H7 (cell line): ENCODE measurements at regions not wholly inside any gene's neighbourhood (a gene's known extent, or its start where the extent isn't known, plus 50 kb on each side); places are given as distances from the start of the nearest gene placed in this dataset.

ENCODE experiments used
- DNase-seq: peaks from one replicate; pipeline ENCODE4 v3.0.0; 2012
- H3K27me3 ChIP-seq: 2 replicates; pipeline ENCODE4 v1.6.0; 2011; ENCODE audit warnings: mild to moderate bottlenecking, low read length; ENCODE audit not compliant: control insufficient read depth, insufficient read depth
- H3K36me3 ChIP-seq: replicated peaks from 2 replicates; pipeline ENCODE4 v1.5.1; 2011; ENCODE audit warnings: low read length; ENCODE audit not compliant: control insufficient read depth, insufficient read depth
- H3K4me3 ChIP-seq: 2 replicates; pipeline ENCODE4 v1.5.1; 2011; ENCODE audit warnings: low read depth, mild to moderate bottlenecking, control low read depth, low read length, moderate library complexity; ENCODE audit not compliant: insufficient read depth

DNA sequence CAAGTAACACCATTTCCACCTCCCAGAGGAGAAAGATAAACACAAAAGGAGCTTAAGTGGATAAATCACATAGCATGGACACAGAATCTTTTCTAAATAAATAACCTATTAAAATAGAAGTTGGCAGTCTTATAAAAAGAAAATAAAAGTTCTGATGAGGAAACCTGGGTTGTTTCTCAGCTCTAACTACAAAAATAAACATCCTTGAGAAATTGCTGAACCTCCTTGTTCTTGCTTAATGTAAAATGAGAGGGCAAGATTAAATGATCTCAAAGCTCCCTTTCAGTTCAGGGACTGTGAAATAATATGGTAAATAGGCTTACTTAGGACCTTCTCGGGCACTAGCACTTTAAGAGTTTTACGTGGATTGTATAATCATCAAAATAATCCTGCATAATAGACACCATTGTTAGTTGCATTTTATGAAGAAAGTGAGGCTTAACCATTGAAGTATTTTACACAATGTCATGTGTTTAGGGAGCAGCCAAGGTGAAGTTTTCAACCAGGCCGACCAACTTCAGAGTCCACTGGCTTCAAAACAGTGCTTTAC, 214.0 kb upstream of the NOVA1 start:
- no peaks in the 10 kb centered on the region for H3K36me3 ChIP-seq
- H3K4me3 ChIP-seq, result no peak overlapping the region
- no peak for DNase-seq

DNA sequence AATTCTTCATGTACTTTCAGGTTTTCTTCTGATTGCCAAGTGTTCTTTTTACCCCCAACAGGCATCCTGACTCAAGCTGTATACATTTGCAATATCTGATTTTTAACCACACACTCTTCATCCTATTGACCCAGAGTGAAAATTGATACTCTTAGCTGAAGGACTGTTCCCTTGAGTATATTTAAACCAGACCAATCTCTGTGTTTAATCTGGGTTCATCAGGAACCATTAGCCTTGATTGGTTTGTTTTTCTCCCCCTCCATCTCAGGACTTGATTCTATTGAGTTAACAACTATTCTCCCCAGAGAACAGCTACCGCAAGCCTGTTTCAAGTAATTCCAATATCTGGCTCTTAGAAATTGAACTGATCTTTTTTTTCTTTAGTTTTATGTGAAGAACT, 222.3 kb upstream of the NOVA1 start:
- no peak for DNase-seq
- H3K4me3 ChIP-seq, result no peak overlapping the region
- H3K36me3 ChIP-seq, result no peaks in the 10 kb centered on the region
- no peaks in the 10 kb centered on the region for H3K27me3 ChIP-seq

More for the DNA sequence above, 214.0 kb upstream of the NOVA1 start:
- no peaks in the 10 kb centered on the region for H3K27me3 ChIP-seq

DNA sequence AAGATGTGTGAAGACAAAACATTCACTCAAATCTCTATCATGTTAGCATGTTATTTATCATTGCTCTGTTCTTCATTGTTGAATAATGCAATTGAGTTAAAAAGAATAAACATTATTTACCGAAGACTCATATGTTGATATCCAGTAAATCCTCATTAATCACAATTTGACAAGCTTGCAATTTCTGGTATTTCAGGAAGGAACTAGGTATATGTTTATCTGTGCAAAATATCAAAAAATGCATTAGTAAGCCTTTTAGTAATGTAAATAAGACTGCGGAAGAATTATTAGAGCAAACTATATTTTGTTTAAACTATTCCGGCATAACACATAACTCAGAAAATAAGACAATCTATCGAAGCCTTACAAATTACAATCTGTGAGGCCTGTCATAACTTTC, 222.7 kb upstream of the NOVA1 start:
- no peaks in the 10 kb centered on the region for H3K27me3 ChIP-seq
- no peak overlapping the region for H3K4me3 ChIP-seq
- DNase-seq, result no peak
- H3K36me3 ChIP-seq, result no peaks in the 10 kb centered on the region

DNA sequence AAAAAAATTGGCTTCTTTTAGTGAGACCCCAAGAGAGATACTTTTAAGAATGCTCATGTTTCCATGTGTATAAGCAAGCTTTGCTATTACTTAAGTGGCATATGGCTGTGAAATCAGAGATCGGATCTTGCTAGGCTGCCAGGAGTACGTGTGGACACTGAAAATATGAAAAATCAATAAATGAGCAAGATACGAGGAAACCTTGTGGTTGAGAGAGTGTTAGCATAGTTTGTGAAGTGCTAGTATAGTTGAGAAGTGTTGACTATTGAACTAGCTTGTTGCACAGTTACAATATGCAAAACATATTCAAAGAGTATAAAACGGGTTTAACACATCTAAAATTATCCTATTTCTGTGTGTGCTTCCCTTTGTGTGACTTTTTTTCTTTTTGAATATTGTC, 230.9 kb upstream of the NOVA1 start:
- DNase-seq, result no peak
- Histone ChIP-seq H3K27me3 (no peaks in the 10 kb centered on the region), H3K4me3 (no peak overlapping the region), H3K36me3 (no peaks in the 10 kb centered on the region)

DNA sequence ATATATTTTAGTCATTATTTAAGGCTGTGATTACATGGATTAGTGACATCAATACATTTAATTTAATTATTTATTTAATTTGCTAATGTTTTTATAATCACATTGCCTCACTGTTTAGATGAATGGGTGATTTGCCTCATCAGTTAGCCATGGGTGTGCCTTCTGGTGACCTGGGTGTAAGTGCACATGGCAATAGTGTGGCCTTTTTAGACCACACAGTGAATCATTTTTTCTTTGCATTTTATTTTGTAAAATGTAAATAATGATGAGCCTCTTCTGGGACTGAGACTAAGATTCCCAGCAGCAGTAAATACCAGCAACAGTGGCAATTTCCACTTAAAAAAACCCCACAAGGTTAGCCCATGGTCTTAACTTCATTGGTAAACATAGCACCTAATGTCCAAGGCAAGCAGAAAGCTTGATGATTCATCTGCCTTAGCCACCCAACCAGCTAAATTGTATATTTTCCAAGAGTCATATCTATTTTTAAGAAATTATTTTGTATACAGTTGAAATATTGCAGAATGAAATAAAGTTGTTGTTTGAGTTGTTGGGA, 235.9 kb upstream of the NOVA1 start:
- DNase-seq, result no peak
- Histone ChIP-seq H3K4me3 (no peak overlapping the region), H3K36me3 (no peaks in the 10 kb centered on the region), H3K27me3 (no peaks in the 10 kb centered on the region)

DNA sequence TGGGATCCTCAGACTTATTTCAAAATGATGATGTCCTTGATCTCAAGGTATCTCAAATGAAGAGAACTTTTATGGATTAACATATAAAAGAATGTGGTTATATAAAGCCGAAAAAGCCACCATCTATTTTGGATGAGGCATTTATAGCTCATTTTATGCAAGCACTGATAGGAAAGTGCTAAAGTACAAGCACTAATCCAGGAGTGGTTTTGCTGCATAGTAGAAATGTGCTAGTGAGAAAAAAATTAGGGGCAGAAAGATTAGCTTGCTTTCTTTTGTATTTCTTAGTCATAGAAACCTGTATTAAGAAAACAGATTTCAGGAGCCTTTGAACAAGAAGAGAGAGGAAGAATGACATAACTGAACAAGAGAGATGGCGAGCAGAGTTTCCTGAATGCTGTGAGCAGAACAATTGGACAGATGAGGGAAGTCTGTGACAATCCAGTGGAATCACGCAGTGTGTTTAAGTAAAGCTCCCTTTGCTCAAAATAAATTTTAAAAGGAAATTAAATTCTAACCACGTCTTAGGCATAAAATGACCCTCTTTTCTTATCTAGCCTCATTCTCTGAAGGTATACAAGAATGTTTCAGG, 238.2 kb upstream of the NOVA1 start:
- Histone ChIP-seq H3K27me3 (no peaks in the 10 kb centered on the region), H3K4me3 (no peak overlapping the region), H3K36me3 (no peaks in the 10 kb centered on the region)
- no peak for DNase-seq

DNA sequence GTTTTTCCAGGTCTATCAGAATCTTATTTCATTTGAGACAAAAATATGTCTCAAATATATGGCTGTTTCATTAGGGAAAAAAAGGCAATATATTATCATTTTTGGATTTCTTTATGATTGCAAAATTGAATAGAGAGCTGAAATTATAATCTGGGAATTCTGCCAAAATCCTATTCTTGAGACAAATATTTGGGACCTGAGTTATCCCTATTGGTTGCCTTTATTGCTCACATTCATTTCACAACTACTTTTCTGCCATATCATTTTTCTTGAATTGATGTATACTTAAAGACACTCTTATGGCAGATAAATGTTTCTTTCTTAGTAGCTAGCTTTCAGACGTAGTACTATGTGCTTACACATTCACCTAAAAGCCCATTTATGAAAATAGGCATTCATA, 241.6 kb upstream of the NOVA1 start:
- Histone ChIP-seq H3K4me3 (no peak overlapping the region), H3K36me3 (no peaks in the 10 kb centered on the region), H3K27me3 (no peaks in the 10 kb centered on the region)
- no peak for DNase-seq

DNA sequence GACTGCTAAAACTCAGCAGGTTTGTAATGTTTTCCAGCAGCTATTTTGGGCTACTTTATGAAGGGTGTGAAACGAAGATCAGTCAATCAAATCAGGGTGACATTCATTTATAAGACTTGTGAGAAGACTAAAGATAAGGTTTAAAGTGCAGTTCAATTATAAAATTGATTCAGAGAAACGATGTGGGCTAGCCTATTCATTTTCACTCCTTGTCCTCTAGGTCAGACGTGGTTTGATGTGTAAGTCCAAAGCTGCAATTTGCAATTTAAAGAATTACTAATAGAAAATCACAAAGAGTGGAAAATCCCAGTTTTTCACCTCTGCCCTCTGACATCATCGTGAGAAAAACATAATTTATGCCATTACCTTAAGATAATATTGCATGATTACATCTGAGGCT, 243.5 kb upstream of the NOVA1 start:
- no peaks in the 10 kb centered on the region for H3K36me3 ChIP-seq
- DNase-seq, result no peak
- no peaks in the 10 kb centered on the region for H3K27me3 ChIP-seq
- H3K4me3 ChIP-seq, result no peak overlapping the region

DNA sequence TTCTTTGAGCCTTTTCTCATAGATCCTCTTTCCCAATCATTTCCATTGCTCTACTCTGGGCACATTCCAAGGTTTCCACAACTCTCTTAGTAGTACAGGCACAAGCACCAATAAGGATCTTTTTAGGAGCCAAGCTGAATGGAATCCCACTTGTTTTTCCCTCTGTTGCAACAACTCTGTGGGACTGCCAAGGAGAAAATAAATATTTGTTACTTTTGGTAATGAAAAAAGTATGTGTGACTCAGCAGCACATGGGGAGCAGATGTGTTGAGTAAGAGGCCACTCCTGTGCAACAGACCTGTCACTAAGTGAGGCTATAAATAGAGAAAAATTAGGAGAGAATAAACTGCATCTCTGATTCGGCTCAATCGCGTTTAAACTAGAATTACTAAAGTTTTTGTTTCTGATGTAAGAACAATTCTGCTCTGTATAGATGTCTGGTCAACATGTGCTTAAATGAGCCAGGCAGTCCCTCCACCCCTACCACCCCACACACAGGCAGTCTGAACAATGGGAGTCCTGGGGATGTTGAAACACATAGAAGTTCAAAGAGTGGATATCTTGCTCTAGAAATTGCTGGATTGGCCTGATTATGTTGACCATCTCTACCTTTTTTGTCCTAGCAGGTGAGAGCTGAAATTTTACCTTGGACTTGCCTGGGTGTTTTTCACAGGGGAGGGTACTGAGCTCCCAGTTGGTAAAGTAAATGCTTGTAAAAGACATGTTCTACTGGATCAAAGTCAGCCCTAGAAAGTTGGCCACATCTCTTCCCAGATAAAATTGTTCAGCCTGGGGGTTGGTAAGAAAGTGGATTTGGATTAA, 244.3 kb upstream of the NOVA1 start:
- H3K27me3 ChIP-seq, result no peaks in the 10 kb centered on the region
- DNase-seq, result no peak
- no peak overlapping the region for H3K4me3 ChIP-seq
- H3K36me3 ChIP-seq, result no peaks in the 10 kb centered on the region

DNA sequence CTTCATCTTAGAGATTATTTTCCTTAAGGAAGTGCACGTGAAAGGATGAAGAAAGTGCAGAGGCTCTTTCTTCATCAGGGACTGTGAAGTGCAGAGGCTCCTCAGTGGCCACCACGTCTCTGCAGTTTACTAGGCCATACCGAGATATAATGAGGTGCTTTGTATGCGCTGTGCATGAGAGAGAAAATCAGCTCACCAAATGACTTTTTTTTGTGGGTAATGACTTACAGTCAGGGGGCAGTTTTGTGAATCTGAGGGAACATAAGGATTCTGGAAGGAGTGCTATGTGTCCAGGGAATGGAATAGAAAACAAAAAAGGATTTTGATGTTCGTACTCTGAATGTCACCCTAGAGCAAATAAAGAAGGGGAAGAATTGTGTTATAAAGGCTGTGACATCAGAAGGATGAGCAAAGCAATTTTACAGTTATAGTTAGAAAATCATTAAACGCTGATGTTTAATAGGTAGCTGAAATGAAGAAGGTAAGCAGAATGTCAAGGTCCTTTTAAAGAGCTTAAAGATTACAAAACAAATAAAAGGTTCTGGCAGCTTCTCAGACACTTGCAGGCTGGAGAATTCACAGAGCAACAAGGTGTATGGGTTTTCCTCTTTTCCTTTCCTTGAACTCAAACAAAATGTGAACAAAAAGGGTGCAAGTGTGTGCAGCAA, 247.5 kb upstream of the NOVA1 start:
- no peaks in the 10 kb centered on the region for H3K36me3 ChIP-seq
- H3K27me3 ChIP-seq, result no peaks in the 10 kb centered on the region
- H3K4me3 ChIP-seq, result no peak overlapping the region
- no peak for DNase-seq

DNA sequence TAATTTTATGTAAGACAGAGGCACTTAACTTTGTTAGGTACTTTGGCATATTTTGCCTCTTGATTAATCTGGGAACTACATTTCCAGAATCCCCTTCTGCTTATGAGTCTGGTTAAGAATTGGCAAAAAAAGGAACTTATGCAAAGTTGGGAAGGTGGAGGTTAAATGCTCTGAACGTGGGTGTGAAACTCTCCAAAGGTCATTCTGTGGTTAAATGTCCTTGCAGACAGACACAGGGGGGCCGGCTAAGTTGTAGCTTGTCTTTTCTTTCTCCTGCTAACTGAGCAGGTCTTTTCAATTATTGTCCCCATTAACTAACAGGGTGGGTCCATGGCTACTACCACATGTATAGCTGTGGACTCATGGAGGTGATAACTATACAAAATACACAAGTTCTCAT, 248.6 kb upstream of the NOVA1 start:
- H3K27me3 ChIP-seq, result no peaks in the 10 kb centered on the region
- DNase-seq, result no peak
- H3K36me3 ChIP-seq, result no peaks in the 10 kb centered on the region
- H3K4me3 ChIP-seq, result no peak overlapping the region

DNA sequence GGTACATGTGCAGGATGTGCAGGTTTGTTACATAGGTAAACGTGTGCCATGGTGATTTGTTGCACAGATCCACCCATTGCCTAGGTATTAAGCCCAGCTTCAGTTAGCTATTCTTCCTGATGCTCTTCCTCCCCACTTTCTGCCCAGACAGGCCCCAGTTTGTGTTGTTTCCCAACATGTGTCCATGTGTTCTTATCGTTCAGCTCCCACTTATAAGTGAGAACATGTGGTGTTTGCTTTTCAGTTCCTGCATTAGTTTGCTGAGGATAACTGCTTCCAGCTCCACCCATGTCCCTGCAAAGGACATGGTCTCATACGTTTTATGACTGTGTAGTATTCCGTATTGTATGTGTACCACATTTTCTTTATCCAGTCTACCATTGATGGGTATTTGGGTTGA, 251.7 kb upstream of the NOVA1 start:
- no peak for DNase-seq
- Histone ChIP-seq H3K36me3 (no peaks in the 10 kb centered on the region), H3K4me3 (no peak overlapping the region), H3K27me3 (no peaks in the 10 kb centered on the region)

DNA sequence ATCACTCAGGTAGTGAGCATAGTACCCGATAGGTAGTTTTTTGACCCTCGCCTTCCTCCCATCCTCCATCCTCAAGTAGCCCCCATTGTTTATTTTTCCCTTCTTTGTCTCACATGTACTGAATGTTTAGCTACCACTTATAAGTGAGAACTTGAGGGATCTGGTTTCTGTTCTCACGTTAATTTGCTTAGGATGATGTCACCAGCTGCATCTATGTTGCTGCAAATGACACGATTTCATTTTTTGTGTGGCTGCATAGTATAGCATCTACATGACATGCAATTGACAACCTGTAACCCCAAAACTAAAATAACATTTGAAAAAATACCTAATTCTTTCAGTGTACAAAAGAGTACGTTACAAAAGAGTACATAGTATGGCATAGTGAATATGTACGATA, 254.0 kb upstream of the NOVA1 start:
- no peaks in the 10 kb centered on the region for H3K36me3 ChIP-seq
- H3K4me3 ChIP-seq, result no peak overlapping the region
- DNase-seq, result no peak
- no peaks in the 10 kb centered on the region for H3K27me3 ChIP-seq

DNA sequence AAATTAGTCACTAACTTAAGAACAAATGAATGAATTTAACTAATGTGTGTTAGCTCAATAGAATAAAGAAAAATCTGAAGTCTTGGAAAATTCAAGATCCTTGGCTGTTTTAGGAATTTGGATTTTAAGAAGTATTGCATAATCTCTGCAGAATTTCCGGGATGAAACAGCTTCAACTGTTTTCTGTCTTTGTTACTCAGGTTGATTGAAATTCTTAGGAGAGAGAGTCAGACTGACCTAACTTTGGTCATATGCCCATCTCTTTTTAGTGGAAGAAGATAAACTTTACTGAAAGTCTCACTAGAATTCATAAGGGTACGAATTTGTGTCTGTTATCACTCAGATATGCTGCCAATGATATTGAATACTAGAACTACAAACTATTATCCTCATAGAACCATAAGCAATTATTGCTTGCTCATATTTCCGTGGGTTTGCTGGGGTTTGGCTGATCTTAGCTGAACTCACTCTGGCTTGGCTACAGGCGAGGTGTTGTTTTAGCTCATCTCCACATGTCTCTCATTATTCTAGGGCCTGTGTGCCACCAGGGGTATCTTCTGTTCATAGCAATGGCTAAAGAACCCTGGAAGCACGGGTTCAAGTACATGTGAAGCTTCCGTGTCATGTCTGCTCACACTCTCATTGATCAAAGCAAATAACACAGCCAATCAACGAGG, 257.4 kb upstream of the NOVA1 start:
- no peaks in the 10 kb centered on the region for H3K36me3 ChIP-seq
- no peak for DNase-seq

More for the DNA sequence above, 257.4 kb upstream of the NOVA1 start:
- no peaks in the 10 kb centered on the region for H3K27me3 ChIP-seq
- H3K4me3 ChIP-seq, result no peak overlapping the region
